ENCODE measurements at regions not wholly inside any gene's neighbourhood (a gene's known extent, or its start where the extent isn't known, plus 50 kb on each side); places are given as distances from the start of the nearest gene placed in this dataset.

GRCh38 chr1:165006831-165007230 lies 349.7 kb downstream of the LMX1A start:
- TF ChIP-seq CTCF (optimal IDR thresholded peaks at IDR 0.05 in 1 of 3, IDR thresholded peaks at IDR 0.05 in 1 of 3, conservative IDR thresholded peaks at IDR 0.05 in 1 of 3; ENCODE audit: extremely low read depth in 1 of 3, insufficient read depth in 2 of 3, low read length in 3 of 3) (no peak), EZH2 (IDR thresholded peaks at IDR 0.05; ENCODE audit: low read length) (no peak)

All from keratinocyte (primary cell).